ENCODE measurements at regions not wholly inside any gene's neighbourhood (a gene's known extent, or its start where the extent isn't known, plus 50 kb on each side); places are given as distances from the start of the nearest gene placed in this dataset.
A peak's percentile ranks its signal among the peaks of the same experiment; 100 is the strongest.

DNA sequence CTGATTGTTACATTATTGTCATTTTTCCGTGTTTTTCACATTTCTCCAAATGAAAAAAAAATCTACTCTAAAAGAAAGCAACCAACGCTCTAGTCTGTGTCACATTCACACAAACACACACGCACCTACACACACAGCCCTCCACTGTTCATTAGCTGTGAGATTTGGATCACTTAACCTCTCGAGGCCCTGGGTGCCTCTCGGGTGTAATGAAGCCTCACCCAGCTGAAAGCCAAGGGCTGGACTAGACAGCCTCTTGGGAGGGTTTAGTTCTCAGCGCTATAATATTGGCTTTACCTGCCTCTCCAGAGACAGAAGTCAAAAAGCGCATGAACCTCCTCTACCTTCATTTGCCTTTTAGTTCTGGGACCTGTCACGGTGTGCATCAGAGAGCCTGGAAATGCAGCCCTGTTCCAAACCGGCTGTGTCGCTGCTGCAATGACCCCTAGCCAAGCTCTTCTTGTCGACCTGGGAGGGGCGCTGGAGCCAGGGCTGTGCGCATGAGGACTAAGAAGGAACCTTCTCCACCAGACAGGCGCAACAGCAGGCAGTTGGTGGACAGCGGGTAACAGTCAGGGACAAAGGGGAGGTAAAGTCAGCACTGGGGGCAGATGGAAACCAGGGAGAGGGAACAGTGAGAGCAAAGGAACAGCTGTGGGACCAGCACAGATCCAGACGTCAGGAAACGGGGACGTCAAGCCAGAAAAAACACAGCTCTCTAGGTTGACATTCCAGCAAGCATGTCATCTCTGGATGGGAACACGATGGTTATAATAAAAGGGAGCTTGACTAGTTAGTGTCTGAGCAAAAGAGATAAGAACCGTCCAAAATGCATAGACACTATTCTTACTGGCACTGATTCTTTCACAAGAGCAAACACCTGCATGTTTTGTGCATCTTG is 375.9 kb downstream of the EFNB2 start:
- Histone ChIP-seq H3K4me3 (ENCODE audit: low read depth, low read length) (no peak overlapping the region), H3K4me1 (ENCODE audit: control insufficient read depth, insufficient read depth, low read length, poor library complexity, severe bottlenecking) (no peaks in the 10 kb centered on the region), H3K27me3 (ENCODE audit: control insufficient read depth, insufficient read depth, low read length) (no peaks in the 10 kb centered on the region), H3K27ac (ENCODE audit: insufficient read depth, low read length, poor library complexity, severe bottlenecking) (no peak overlapping the region), H3K36me3 (ENCODE audit: control insufficient read depth, insufficient read depth, low read length) (no peaks in the 10 kb centered on the region), H3K9me3 (ENCODE audit: control insufficient read depth in 2 of 2, low read length in 2 of 2) (no peaks in the 10 kb centered on the region)
- H3K9me3 Mint-ChIP-seq = peaks cover 0 to 5% (median 1%) of the 10 kb centered on the region in 7 donors
- DNase-seq (no peak), ATAC-seq (ENCODE audit: low read depth in 2 of 2) (no peak)
- H3K4me1 Mint-ChIP-seq = no peaks in the 10 kb centered on the region
- no peak overlapping the region for H3K4me3 Mint-ChIP-seq
- no peaks in the 10 kb centered on the region for H3K27me3 Mint-ChIP-seq
- no peaks in the 10 kb centered on the region for H3K36me3 Mint-ChIP-seq
- no peak overlapping the region for H3K27ac Mint-ChIP-seq

GRCh38 chr13:106156468-106156867 is 379.0 kb downstream of the EFNB2 start:
- DNase-seq (no peak), ATAC-seq (ENCODE audit: low read depth in 2 of 2) (no peak)
- H3K27me3 Mint-ChIP-seq = no peaks in the 10 kb centered on the region
- no peaks in the 10 kb centered on the region for H3K9me3 ChIP-seq (ENCODE audit: control insufficient read depth in 2 of 2, low read length in 2 of 2)
- H3K27me3 ChIP-seq (ENCODE audit: control insufficient read depth, insufficient read depth, low read length) = no peaks in the 10 kb centered on the region
- no peaks in the 10 kb centered on the region for H3K36me3 Mint-ChIP-seq
- no peak overlapping the region for H3K4me3 ChIP-seq (ENCODE audit: low read depth, low read length)
- no peak overlapping the region for H3K27ac ChIP-seq (ENCODE audit: insufficient read depth, low read length, poor library complexity, severe bottlenecking)
- peaks cover 0 to 4% (median 0%) of the 10 kb centered on the region in 7 donors for H3K9me3 Mint-ChIP-seq
- no peaks in the 10 kb centered on the region for H3K4me1 ChIP-seq (ENCODE audit: control insufficient read depth, insufficient read depth, low read length, poor library complexity, severe bottlenecking)
- H3K27ac Mint-ChIP-seq = no peak overlapping the region
- H3K4me3 Mint-ChIP-seq = no peak overlapping the region
- H3K4me1 Mint-ChIP-seq = no peaks in the 10 kb centered on the region
- H3K36me3 ChIP-seq (ENCODE audit: control insufficient read depth, insufficient read depth, low read length) = no peaks in the 10 kb centered on the region

DNA sequence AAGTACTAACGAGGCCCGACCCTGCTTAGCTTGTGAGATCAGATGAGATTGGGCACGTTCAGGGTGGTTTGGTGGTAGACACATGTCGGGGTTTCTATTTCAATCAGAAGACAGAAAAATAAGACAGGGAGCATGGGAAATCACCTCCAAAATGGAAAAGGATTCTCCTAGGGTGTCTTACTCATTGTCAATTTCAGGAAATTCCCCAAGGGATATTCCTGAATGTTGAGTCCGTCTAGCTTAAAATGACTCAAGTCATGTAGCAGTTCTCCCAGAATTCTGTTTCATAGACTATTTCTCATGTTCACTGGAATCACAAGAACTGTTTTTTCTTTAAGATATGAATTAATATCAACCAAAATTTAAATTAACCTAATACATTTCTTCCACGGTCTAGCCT is 380.1 kb downstream of the EFNB2 start:
- Mint-ChIP-seq H3K9me3 (peaks cover 0 to 4% (median 0%) of the 10 kb centered on the region in 7 donors), H3K4me1 (no peaks in the 10 kb centered on the region), H3K27ac (no peak overlapping the region), H3K27me3 (no peaks in the 10 kb centered on the region), H3K4me3 (no peak overlapping the region), H3K36me3 (no peaks in the 10 kb centered on the region)
- no peaks in the 10 kb centered on the region for H3K4me1 ChIP-seq (ENCODE audit: control insufficient read depth, insufficient read depth, low read length, poor library complexity, severe bottlenecking)
- no peaks in the 10 kb centered on the region for H3K36me3 ChIP-seq (ENCODE audit: control insufficient read depth, insufficient read depth, low read length)
- DNase-seq (no peak), ATAC-seq (ENCODE audit: low read depth in 2 of 2) (no peak)
- no peak overlapping the region for H3K27ac ChIP-seq (ENCODE audit: insufficient read depth, low read length, poor library complexity, severe bottlenecking)
- no peak overlapping the region for H3K4me3 ChIP-seq (ENCODE audit: low read depth, low read length)
- no peaks in the 10 kb centered on the region for H3K9me3 ChIP-seq (ENCODE audit: control insufficient read depth in 2 of 2, low read length in 2 of 2)
- no peaks in the 10 kb centered on the region for H3K27me3 ChIP-seq (ENCODE audit: control insufficient read depth, insufficient read depth, low read length)

GRCh38 chr13:106153876-106154275 is 381.6 kb downstream of the EFNB2 start:
- Mint-ChIP-seq H3K27me3 (no peaks in the 10 kb centered on the region), H3K4me3 (no peak overlapping the region), H3K27ac (no peak overlapping the region), H3K36me3 (no peaks in the 10 kb centered on the region), H3K4me1 (no peaks in the 10 kb centered on the region), H3K9me3 (peaks cover 0 to 4% (median 0%) of the 10 kb centered on the region in 7 donors)
- Histone ChIP-seq H3K27me3 (ENCODE audit: control insufficient read depth, insufficient read depth, low read length) (no peaks in the 10 kb centered on the region), H3K4me1 (ENCODE audit: control insufficient read depth, insufficient read depth, low read length, poor library complexity, severe bottlenecking) (no peaks in the 10 kb centered on the region), H3K4me3 (ENCODE audit: low read depth, low read length) (no peak overlapping the region), H3K36me3 (ENCODE audit: control insufficient read depth, insufficient read depth, low read length) (no peaks in the 10 kb centered on the region), H3K9me3 (ENCODE audit: control insufficient read depth in 2 of 2, low read length in 2 of 2) (no peaks in the 10 kb centered on the region), H3K27ac (ENCODE audit: insufficient read depth, low read length, poor library complexity, severe bottlenecking) (no peak overlapping the region)
- no peak for DNase-seq
- ATAC-seq (ENCODE audit: low read depth in 2 of 2) = no peak

GRCh38 chr13:106153041-106153440 is 382.4 kb downstream of the EFNB2 start:
- Histone ChIP-seq H3K36me3 (ENCODE audit: control insufficient read depth, insufficient read depth, low read length) (no peaks in the 10 kb centered on the region), H3K4me3 (ENCODE audit: low read depth, low read length) (no peak overlapping the region), H3K9me3 (ENCODE audit: control insufficient read depth in 2 of 2, low read length in 2 of 2) (no peaks in the 10 kb centered on the region), H3K27ac (ENCODE audit: insufficient read depth, low read length, poor library complexity, severe bottlenecking) (no peak overlapping the region), H3K27me3 (ENCODE audit: control insufficient read depth, insufficient read depth, low read length) (no peaks in the 10 kb centered on the region), H3K4me1 (ENCODE audit: control insufficient read depth, insufficient read depth, low read length, poor library complexity, severe bottlenecking) (no peaks in the 10 kb centered on the region)
- ATAC-seq (ENCODE audit: low read depth in 2 of 2) = no peak
- Mint-ChIP-seq H3K36me3 (no peaks in the 10 kb centered on the region), H3K4me1 (no peaks in the 10 kb centered on the region), H3K27ac (no peak overlapping the region), H3K4me3 (no peak overlapping the region), H3K9me3 (peaks cover 0 to 4% (median 0%) of the 10 kb centered on the region in 7 donors), H3K27me3 (no peaks in the 10 kb centered on the region)
- no peak for DNase-seq

GRCh38 chr13:106152047-106152446 is 383.4 kb downstream of the EFNB2 start:
- Mint-ChIP-seq H3K36me3 (no peaks in the 10 kb centered on the region), H3K9me3 (peaks cover 0 to 4% (median 0%) of the 10 kb centered on the region in 7 donors), H3K27ac (no peak overlapping the region), H3K4me3 (no peak overlapping the region), H3K4me1 (no peaks in the 10 kb centered on the region), H3K27me3 (no peaks in the 10 kb centered on the region)
- H3K4me3 ChIP-seq (ENCODE audit: low read depth, low read length) = no peak overlapping the region
- ATAC-seq (ENCODE audit: low read depth in 2 of 2) (no peak), DNase-seq (no peak)
- H3K27me3 ChIP-seq (ENCODE audit: control insufficient read depth, insufficient read depth, low read length) = no peaks in the 10 kb centered on the region
- no peaks in the 10 kb centered on the region for H3K36me3 ChIP-seq (ENCODE audit: control insufficient read depth, insufficient read depth, low read length)
- H3K27ac ChIP-seq (ENCODE audit: insufficient read depth, low read length, poor library complexity, severe bottlenecking) = no peak overlapping the region
- H3K4me1 ChIP-seq (ENCODE audit: control insufficient read depth, insufficient read depth, low read length, poor library complexity, severe bottlenecking) = no peaks in the 10 kb centered on the region
- no peaks in the 10 kb centered on the region for H3K9me3 ChIP-seq (ENCODE audit: control insufficient read depth in 2 of 2, low read length in 2 of 2)

DNA sequence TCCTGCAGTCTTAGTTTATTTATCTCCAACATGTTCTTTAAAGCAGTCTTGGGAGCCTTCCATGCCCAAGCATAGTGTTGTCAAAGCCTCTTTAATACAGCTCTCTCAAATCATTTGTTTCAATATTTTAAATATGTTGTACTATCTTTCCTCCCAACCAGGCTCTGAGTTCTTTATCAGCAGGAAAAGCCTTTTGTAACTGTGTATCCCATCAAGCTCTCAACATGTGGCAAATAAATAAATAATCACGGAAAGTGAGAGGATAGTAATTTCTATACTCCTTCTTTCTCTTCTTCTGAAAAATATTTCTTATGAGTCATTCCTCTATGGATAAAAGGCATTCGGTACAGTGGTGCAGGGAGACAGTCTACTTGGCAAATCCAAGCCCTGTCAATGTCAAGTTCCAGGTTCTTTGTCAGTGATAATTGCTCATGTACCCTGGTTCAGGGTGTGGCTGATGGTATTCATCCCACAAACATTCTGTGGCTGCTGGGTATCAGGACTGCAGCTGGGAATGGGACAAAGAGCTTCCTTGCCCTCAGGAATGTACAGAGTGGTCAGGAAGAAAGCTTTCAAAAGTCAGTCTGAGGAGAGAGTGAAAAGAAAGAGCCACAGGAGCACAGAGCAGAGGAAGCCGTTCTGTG is 384.3 kb downstream of the EFNB2 start:
- no peaks in the 10 kb centered on the region for H3K9me3 ChIP-seq (ENCODE audit: control insufficient read depth in 2 of 2, low read length in 2 of 2)
- H3K4me3 ChIP-seq (ENCODE audit: low read depth, low read length) = no peak overlapping the region
- Mint-ChIP-seq H3K36me3 (no peaks in the 10 kb centered on the region), H3K9me3 (peaks cover 0 to 4% (median 0%) of the 10 kb centered on the region in 7 donors), H3K4me3 (peak overlapping the region in 1 of 4 donors; percentile 24), H3K27ac (no peak overlapping the region), H3K4me1 (no peaks in the 10 kb centered on the region), H3K27me3 (no peaks in the 10 kb centered on the region)
- no peaks in the 10 kb centered on the region for H3K36me3 ChIP-seq (ENCODE audit: control insufficient read depth, insufficient read depth, low read length)
- no peaks in the 10 kb centered on the region for H3K4me1 ChIP-seq (ENCODE audit: control insufficient read depth, insufficient read depth, low read length, poor library complexity, severe bottlenecking)
- no peak overlapping the region for H3K27ac ChIP-seq (ENCODE audit: insufficient read depth, low read length, poor library complexity, severe bottlenecking)
- H3K27me3 ChIP-seq (ENCODE audit: control insufficient read depth, insufficient read depth, low read length) = no peaks in the 10 kb centered on the region
- ATAC-seq (ENCODE audit: low read depth in 2 of 2) (no peak), DNase-seq (no peak)

Measured in CD4-positive, CD25-positive, alpha-beta regulatory T cell (primary cell).